Transverse colon (tissue), 4 donors: ENCODE measurements at regions not wholly inside any gene's neighbourhood (a gene's known extent, or its start where the extent isn't known, plus 50 kb on each side); places are given as distances from the start of the nearest gene placed in this dataset.

Source experiments
- POLR2AphosphoS5 ChIP-seq, 3 donors: sonication (generic); formaldehyde crosslinking; IDR thresholded peaks; one replicate each; pipeline ENCODE4 v1.6.1; 2016; ENCODE audit warnings: antibody characterized with exemption in 3 of 3
- TF ChIP-seq, protein P1 (sequence below), 5 experiments: fragments of 200-600 bp in 3 of 5; fragments of 450-650 bp in 2 of 5; sonication (generic) in 3 of 5; IDR thresholded peaks; 1 replicate in 2 of 5; 2 replicates in 3 of 5; pipeline ENCODE4 v1.5.1; 2016 to 2017; ENCODE audit warnings: antibody characterized with exemption in 5 of 5, inconsistent platforms in 3 of 5, mild to moderate bottlenecking in 2 of 5, moderate library complexity in 1 of 5

DNA sequence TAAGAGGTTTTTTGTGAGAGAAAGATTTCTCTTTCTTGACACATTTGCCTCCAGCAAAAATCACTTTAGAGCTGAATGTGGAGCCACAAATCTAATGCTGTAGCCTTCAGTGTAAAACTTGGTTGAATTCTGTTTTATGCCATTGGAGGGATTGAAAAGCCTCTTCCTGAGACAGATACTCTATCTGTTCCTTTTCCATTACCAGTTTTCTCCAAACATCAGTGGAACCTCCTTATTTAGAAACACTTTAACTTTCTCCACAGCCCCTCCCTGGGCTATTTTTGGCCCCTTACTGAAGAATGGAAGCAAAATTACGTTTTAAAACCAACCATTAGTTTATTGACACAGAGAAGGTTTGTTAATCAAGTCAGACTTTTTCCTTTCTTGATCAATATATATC, 155.3 kb downstream of the PJA2 start:
- TF ChIP-seq POLR2AphosphoS5 (IDR thresholded peaks at IDR 0.05): no peak
- TF ChIP-seq, protein P1, sequence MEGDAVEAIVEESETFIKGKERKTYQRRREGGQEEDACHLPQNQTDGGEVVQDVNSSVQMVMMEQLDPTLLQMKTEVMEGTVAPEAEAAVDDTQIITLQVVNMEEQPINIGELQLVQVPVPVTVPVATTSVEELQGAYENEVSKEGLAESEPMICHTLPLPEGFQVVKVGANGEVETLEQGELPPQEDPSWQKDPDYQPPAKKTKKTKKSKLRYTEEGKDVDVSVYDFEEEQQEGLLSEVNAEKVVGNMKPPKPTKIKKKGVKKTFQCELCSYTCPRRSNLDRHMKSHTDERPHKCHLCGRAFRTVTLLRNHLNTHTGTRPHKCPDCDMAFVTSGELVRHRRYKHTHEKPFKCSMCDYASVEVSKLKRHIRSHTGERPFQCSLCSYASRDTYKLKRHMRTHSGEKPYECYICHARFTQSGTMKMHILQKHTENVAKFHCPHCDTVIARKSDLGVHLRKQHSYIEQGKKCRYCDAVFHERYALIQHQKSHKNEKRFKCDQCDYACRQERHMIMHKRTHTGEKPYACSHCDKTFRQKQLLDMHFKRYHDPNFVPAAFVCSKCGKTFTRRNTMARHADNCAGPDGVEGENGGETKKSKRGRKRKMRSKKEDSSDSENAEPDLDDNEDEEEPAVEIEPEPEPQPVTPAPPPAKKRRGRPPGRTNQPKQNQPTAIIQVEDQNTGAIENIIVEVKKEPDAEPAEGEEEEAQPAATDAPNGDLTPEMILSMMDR (IDR thresholded peaks at IDR 0.05): no peak
